Stimulated activated naive CD8-positive, alpha-beta T cell treated with anti-CD3 and anti-CD28 coated beads, Interleukin-15, Interleukin-2, amounts not matched to agents 100 ng/mL and 50 ng/mL, for 24 hours (primary cell): ENCODE measurements at regions not wholly inside any gene's neighbourhood (a gene's known extent, or its start where the extent isn't known, plus 50 kb on each side); places are given as distances from the start of the nearest gene placed in this dataset.

Experiments
- H3K27ac Mint-ChIP-seq: one replicate; pipeline ENCODE4 v1.8.0; 2021; ENCODE audit warnings: mild to moderate bottlenecking, mixed read lengths
- H3K27me3 Mint-ChIP-seq: one replicate; pipeline ENCODE4 v1.8.0; 2021; ENCODE audit warnings: mixed read lengths
- H3K36me3 Mint-ChIP-seq: one replicate; pipeline ENCODE4 v1.8.0; 2021; ENCODE audit warnings: low read depth, mixed read lengths
- H3K4me1 Mint-ChIP-seq: one replicate; pipeline ENCODE4 v1.8.0; 2021; ENCODE audit warnings: low read depth, mixed read lengths
- H3K4me3 Mint-ChIP-seq: one replicate; pipeline ENCODE4 v1.8.0; 2021; ENCODE audit warnings: mild to moderate bottlenecking, mixed read lengths
- H3K9me3 Mint-ChIP-seq: one replicate; pipeline ENCODE4 v1.8.0; 2021; ENCODE audit warnings: mixed read lengths

GRCh38 chr14:71331403-71331802, 424.1 kb downstream of the PCNX1 start:
- Mint-ChIP-seq H3K4me1 (peaks cover 82% of the 10 kb centered on the region), H3K36me3 (peaks cover 58% of the 10 kb centered on the region), H3K27me3 (no peaks in the 10 kb centered on the region), H3K9me3 (peaks cover 7% of the 10 kb centered on the region), H3K4me3 (peak overlapping the region; percentile 40), H3K27ac (peak overlapping the region; percentile 91)

DNA sequence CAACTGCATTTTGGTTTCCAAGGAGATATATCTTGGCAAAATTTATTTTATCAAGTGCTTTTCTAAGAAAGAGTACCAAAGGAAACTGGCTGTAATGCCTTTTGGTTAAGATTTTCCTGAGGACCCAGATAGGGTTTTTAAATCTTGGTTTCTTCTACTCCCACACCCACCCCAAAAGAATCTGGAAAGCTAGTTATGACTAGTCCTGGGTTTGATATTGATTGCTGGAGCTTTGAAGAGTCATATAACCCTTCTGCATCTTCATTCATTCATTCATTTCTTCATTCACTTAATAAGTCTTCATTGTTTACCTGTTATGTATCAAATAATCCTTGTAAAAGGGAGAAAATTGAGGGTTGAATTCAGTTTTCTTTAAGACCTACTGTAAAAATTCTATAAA, 425.2 kb downstream of the PCNX1 start:
- Mint-ChIP-seq H3K9me3 (peaks cover 14% of the 10 kb centered on the region), H3K36me3 (peaks cover 69% of the 10 kb centered on the region), H3K4me1 (peaks cover 81% of the 10 kb centered on the region), H3K27me3 (no peaks in the 10 kb centered on the region), H3K27ac (peak overlapping the region; percentile 41), H3K4me3 (no peak overlapping the region)

GRCh38 chr14:71333705-71334104, 426.4 kb downstream of the PCNX1 start:
- Mint-ChIP-seq H3K4me1 (peaks cover 75% of the 10 kb centered on the region), H3K27ac (peak overlapping the region; percentile 85), H3K9me3 (peaks cover 14% of the 10 kb centered on the region)

GRCh38 chr14:71336489-71337192, 429.4 kb downstream of the PCNX1 start:
- Mint-ChIP-seq H3K27me3 (no peaks in the 10 kb centered on the region), H3K4me1 (peaks cover 63% of the 10 kb centered on the region), H3K27ac (no peak overlapping the region), H3K4me3 (no peak overlapping the region), H3K9me3 (peaks cover 14% of the 10 kb centered on the region), H3K36me3 (peaks cover 63% of the 10 kb centered on the region)

More at GRCh38 chr14:71333705-71334104, 426.4 kb downstream of the PCNX1 start:
- Mint-ChIP-seq H3K27me3 (no peaks in the 10 kb centered on the region), H3K4me3 (no peak overlapping the region), H3K36me3 (peaks cover 73% of the 10 kb centered on the region)

DNA sequence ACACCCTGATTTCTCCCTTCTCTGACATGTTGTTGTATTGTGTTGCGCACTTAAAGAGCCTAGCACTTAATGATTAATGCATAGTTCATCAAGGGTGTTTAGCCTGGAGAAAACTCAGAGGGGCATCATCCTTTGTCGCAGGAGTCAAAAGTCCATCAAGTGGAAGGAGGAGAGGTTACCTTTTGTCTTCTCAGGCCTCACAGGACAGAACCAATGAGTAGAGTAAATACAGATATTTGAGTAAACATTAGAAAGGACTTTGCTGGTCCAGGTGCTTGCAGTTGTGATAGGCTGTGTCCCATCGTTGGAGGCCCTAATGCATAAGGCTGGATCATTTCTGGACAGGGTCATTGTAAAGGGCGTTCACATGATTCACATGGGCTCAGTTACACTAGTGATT, 430.9 kb downstream of the PCNX1 start:
- Mint-ChIP-seq H3K27ac (no peak overlapping the region), H3K36me3 (peaks cover 61% of the 10 kb centered on the region), H3K9me3 (peaks cover 14% of the 10 kb centered on the region), H3K4me3 (no peak overlapping the region), H3K27me3 (no peaks in the 10 kb centered on the region), H3K4me1 (peaks cover 51% of the 10 kb centered on the region)

- H3K4me1 Mint-ChIP-seq, result peaks cover 41% of the 10 kb centered on the region
- H3K27ac Mint-ChIP-seq, result no peak overlapping the region
- H3K9me3 Mint-ChIP-seq, result peaks cover 7% of the 10 kb centered on the region
These were observed 432.6 kb downstream of the PCNX1 start for GRCh38 chr14:71339650-71340415.

GRCh38 chr14:71341156-71341555, 433.9 kb downstream of the PCNX1 start:
- peaks cover 39% of the 10 kb centered on the region for H3K36me3 Mint-ChIP-seq
- no peaks in the 10 kb centered on the region for H3K27me3 Mint-ChIP-seq
- no peak overlapping the region for H3K27ac Mint-ChIP-seq
- H3K9me3 Mint-ChIP-seq, result peaks cover 7% of the 10 kb centered on the region
- no peak overlapping the region for H3K4me3 Mint-ChIP-seq
- H3K4me1 Mint-ChIP-seq, result peaks cover 44% of the 10 kb centered on the region

More at GRCh38 chr14:71339650-71340415, 432.6 kb downstream of the PCNX1 start:
- H3K27me3 Mint-ChIP-seq, result no peaks in the 10 kb centered on the region
- H3K36me3 Mint-ChIP-seq, result peaks cover 49% of the 10 kb centered on the region
- no peak overlapping the region for H3K4me3 Mint-ChIP-seq

- peaks cover 25% of the 10 kb centered on the region for H3K36me3 Mint-ChIP-seq
These were observed 436.5 kb downstream of the PCNX1 start for GRCh38 chr14:71343724-71344123.

GRCh38 chr14:71344506-71344905, 437.2 kb downstream of the PCNX1 start:
- H3K36me3 Mint-ChIP-seq, result peaks cover 25% of the 10 kb centered on the region
- H3K27me3 Mint-ChIP-seq, result no peaks in the 10 kb centered on the region
- no peaks in the 10 kb centered on the region for H3K9me3 Mint-ChIP-seq
- no peak overlapping the region for H3K4me3 Mint-ChIP-seq
- no peak overlapping the region for H3K27ac Mint-ChIP-seq
- peaks cover 57% of the 10 kb centered on the region for H3K4me1 Mint-ChIP-seq

More at GRCh38 chr14:71343724-71344123, 436.5 kb downstream of the PCNX1 start:
- H3K9me3 Mint-ChIP-seq, result no peaks in the 10 kb centered on the region
- H3K4me3 Mint-ChIP-seq, result no peak overlapping the region
- no peaks in the 10 kb centered on the region for H3K27me3 Mint-ChIP-seq
- H3K27ac Mint-ChIP-seq, result no peak overlapping the region
- peaks cover 49% of the 10 kb centered on the region for H3K4me1 Mint-ChIP-seq

GRCh38 chr14:71346685-71347084, 439.4 kb downstream of the PCNX1 start:
- H3K36me3 Mint-ChIP-seq, result peaks cover 23% of the 10 kb centered on the region
- H3K27me3 Mint-ChIP-seq, result no peaks in the 10 kb centered on the region
- peaks cover 57% of the 10 kb centered on the region for H3K4me1 Mint-ChIP-seq
- H3K27ac Mint-ChIP-seq, result no peak overlapping the region
- no peaks in the 10 kb centered on the region for H3K9me3 Mint-ChIP-seq
- H3K4me3 Mint-ChIP-seq, result no peak overlapping the region

- Mint-ChIP-seq H3K9me3 (peaks cover 8% of the 10 kb centered on the region), H3K4me1 (peaks cover 64% of the 10 kb centered on the region), H3K36me3 (peaks cover 31% of the 10 kb centered on the region), H3K4me3 (no peak overlapping the region), H3K27ac (no peak overlapping the region), H3K27me3 (no peaks in the 10 kb centered on the region)
These were observed 441.1 kb downstream of the PCNX1 start for GRCh38 chr14:71348394-71348793.

GRCh38 chr14:71348817-71349216, 441.6 kb downstream of the PCNX1 start:
- peaks cover 35% of the 10 kb centered on the region for H3K36me3 Mint-ChIP-seq
- peaks cover 62% of the 10 kb centered on the region for H3K4me1 Mint-ChIP-seq
- peaks cover 11% of the 10 kb centered on the region for H3K9me3 Mint-ChIP-seq
- H3K27me3 Mint-ChIP-seq, result no peaks in the 10 kb centered on the region
- H3K27ac Mint-ChIP-seq, result no peak overlapping the region
- no peak overlapping the region for H3K4me3 Mint-ChIP-seq

DNA sequence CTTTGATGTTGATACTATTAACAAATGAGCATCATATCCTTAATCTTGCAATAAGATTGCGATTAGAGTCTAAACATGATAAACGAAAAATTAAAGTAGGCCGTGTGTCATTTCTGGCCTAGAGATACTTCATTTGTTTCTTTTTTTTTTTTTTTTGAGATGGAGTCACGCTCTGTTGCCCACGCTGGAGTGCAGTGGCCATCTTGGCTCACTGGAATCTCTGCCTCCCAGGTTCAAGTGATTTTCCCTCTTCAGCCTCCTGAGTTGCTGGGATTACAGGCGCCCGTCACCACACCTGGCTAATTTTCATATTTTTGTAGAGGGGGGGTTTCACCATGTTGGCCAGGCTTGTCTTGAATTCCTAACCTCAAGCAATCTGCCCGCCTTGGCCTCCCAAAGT, 446.9 kb downstream of the PCNX1 start:
- Mint-ChIP-seq H3K4me1 (peaks cover 62% of the 10 kb centered on the region), H3K4me3 (no peak overlapping the region), H3K36me3 (peaks cover 42% of the 10 kb centered on the region), H3K27ac (no peak overlapping the region), H3K9me3 (peaks cover 21% of the 10 kb centered on the region), H3K27me3 (no peaks in the 10 kb centered on the region)

DNA sequence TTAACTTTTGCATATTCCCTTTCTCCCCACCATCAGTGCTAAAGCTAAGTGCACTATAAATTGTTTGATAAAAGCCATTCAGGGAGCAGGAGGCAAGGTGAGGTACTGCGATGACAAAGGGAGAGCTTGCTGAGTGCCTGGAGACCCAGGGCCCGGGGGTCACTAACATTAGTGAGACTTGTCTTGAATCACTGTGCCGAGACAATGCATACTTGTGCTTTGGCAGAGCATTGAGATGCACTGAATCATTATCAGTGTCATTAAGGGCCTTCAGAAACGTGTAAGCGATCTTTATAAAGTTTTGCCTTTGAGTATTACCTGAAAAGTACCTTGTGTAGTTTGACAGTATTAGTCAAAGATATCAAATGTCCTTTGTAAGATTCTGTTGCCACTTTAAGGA, 447.5 kb downstream of the PCNX1 start:
- Mint-ChIP-seq H3K27me3 (no peaks in the 10 kb centered on the region), H3K36me3 (peaks cover 49% of the 10 kb centered on the region), H3K4me1 (peaks cover 62% of the 10 kb centered on the region), H3K4me3 (no peak overlapping the region), H3K27ac (peak overlapping the region; percentile 19), H3K9me3 (peaks cover 26% of the 10 kb centered on the region)
